ENCODE measurements at regions not wholly inside any gene's neighbourhood (a gene's known extent, or its start where the extent isn't known, plus 50 kb on each side); places are given as distances from the start of the nearest gene placed in this dataset.

DNA sequence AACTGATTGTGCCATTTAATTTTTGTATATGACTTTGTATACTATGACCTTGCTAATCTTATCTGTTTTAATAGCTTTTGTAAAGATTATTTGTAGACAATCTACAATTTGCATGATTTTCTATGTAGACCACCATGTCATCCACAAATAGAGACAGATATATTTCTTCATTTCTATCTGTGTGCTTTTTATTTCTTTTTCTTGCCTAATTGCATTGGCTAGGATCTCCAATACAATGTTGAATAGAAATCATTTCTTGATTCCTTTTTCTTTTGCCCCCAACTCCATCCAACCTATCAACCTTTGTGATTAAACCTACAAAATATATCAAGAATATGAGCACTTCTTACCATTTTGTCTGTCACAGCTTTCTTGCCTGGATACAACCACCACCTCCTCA, 232.6 kb upstream of the POU3F1 start:
- TF ChIP-seq, protein P1, sequence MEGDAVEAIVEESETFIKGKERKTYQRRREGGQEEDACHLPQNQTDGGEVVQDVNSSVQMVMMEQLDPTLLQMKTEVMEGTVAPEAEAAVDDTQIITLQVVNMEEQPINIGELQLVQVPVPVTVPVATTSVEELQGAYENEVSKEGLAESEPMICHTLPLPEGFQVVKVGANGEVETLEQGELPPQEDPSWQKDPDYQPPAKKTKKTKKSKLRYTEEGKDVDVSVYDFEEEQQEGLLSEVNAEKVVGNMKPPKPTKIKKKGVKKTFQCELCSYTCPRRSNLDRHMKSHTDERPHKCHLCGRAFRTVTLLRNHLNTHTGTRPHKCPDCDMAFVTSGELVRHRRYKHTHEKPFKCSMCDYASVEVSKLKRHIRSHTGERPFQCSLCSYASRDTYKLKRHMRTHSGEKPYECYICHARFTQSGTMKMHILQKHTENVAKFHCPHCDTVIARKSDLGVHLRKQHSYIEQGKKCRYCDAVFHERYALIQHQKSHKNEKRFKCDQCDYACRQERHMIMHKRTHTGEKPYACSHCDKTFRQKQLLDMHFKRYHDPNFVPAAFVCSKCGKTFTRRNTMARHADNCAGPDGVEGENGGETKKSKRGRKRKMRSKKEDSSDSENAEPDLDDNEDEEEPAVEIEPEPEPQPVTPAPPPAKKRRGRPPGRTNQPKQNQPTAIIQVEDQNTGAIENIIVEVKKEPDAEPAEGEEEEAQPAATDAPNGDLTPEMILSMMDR (IDR thresholded peaks at IDR 0.05): no peak
- TF ChIP-seq POLR2AphosphoS5 (IDR thresholded peaks at IDR 0.05) (no peak), EP300 (IDR thresholded peaks at IDR 0.05) (no peak)
